ENCODE measurements at regions not wholly inside any gene's neighbourhood (a gene's known extent, or its start where the extent isn't known, plus 50 kb on each side); places are given as distances from the start of the nearest gene placed in this dataset.

DNA sequence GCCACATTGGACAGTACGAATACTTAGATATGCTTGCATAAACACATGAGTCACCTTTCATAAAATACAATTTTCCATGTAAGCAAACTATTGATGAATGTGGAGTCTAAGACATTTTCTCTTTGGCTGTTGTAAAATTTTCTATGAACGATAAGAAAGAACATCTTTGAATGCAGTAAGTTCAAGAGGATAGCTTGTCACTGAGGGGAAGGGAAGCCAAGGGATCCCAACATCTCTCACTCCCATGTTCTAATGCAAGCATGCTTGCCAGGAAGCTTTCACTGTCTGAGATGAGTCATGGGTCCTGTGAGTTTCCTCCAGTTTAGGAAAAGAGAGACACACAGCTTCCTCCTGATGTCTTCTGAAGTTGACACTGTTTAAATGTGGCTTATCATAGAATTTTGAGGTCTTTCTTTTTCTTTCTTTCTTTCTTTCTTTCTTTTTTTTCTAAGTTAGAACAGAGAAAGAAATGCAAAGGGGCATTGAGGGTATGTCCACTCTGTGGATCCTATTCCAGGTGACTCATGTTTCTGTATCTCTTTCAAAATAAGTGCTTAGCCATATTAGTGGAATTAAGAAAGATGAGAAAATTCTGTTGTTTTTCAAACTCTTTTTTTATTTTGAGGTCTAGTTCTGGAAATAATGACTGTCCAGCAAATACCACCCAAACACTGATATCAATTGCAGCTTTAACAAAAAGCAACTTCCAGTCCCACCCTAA, 146.6 kb downstream of the RDH14 start:
- TF ChIP-seq TAF1 (IDR thresholded peaks at IDR 0.05; ENCODE audit: borderline replicate concordance, low read depth, low read length) = no peak
- TF ChIP-seq POLR2A (IDR thresholded peaks at IDR 0.05; ENCODE audit: low read depth, low read length) = no peak
- TF ChIP-seq POLR2AphosphoS5 (IDR thresholded peaks at IDR 0.05; ENCODE audit: low read depth, low read length) = no peak
